HG03571 (cell line): ENCODE measurements at regions not wholly inside any gene's neighbourhood (a gene's known extent, or its start where the extent isn't known, plus 50 kb on each side); places are given as distances from the start of the nearest gene placed in this dataset.
"Not testable (repeated sequence)": the region's sequence is repeated elsewhere in the genome, so short reads cannot be mapped to it uniquely, and the experiment has no call there.

Experiments
- ATAC-seq: cut with Tn5 transposase; IDR thresholded peaks from one replicate; pipeline ENCODE4 v1.9.1; 2021; ENCODE audit not compliant: unreplicated experiment

GRCh38 chr1:91099746-91100621 lies 78.1 kb upstream of the ZNF644 start:
- no peak for ATAC-seq

GRCh38 chr1:91098299-91098906 lies 76.6 kb upstream of the ZNF644 start:
- no peak for ATAC-seq

GRCh38 chr1:91095321-91095720 lies 73.5 kb upstream of the ZNF644 start:
- not testable (repeated sequence) for ATAC-seq

GRCh38 chr1:91092503-91092902 lies 70.7 kb upstream of the ZNF644 start:
- no peak for ATAC-seq

DNA sequence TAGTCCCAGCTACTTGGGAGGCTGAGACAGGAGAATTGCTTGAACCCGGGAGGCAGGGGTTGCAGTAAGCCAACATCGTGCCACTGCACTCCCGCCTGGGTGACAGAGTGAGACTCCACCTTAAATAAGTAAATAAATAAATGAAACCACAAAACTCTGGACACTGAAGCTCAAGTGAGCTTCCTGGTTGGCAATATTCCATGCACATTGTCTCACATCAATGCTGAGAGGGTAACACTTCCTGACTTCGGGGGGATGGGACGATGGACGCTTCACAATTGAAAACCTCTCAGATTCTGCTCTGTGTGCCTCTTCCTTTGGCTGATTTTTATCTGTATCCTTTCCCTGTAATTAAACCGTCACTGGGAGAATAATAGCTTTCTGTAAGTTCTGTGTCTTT lies 70.0 kb upstream of the ZNF644 start:
- no peak for ATAC-seq

DNA sequence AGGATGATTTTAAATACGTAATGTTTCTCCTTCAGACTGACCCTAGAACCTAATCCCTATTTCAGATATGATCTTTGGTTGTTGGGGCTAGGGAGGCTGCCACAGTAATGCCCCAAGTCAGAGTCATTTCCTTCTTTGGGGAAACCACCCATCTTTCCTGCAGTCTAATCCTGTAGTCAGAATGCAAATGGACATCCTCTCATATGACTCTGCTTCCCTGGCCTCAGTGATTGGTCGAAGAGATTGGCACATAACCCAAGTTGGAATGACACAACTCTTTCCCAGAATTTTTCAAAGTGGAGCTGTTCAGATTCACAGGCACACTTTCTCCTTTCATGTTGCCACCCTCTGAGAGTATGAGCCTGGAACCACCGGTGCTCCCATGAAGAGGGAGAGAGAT lies 58.8 kb upstream of the ZNF644 start:
- no peak for ATAC-seq

DNA sequence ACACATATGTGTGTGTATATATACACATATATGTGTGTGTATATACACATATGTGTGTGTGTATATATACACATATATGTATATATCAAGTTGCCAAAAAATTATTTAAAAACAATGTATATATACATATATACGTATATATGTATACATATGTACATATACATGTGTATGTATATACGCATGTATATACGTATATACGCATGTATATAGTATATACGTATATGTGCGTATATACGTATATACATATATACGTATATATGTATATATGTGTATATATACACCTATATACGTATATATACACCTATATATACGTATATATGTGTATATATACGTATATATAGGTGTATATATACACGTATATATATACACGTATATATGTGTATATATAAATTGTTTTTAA lies 57.0 kb upstream of the ZNF644 start:
- ATAC-seq, result no peak

DNA sequence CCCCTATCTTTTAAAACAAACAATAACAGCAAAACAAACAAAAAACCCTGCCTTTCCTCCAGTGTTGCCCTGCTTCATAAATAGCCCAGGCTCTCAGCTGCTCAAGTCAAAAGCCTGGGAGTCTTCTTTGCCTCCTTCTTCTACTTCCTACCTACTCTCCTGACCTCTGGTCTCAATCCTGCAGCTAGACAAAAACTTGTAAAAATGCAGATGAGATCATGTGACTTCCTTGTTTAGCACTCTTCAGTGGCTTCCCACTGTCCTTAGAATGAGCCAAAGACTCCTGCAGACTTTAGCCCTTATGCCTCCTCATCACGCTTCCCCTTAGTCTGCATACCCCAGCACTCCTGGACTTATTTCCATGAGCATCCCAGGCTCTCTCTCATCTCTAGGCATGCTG lies 55.0 kb upstream of the ZNF644 start:
- no peak for ATAC-seq

- ATAC-seq, result no peak
These were observed 53.6 kb upstream of the ZNF644 start for GRCh38 chr1:91075233-91076135.

GRCh38 chr1:91073299-91073698 lies 51.5 kb upstream of the ZNF644 start:
- no peak for ATAC-seq

GRCh38 chr1:91071838-91072237 lies 50.0 kb upstream of the ZNF644 start:
- no peak for ATAC-seq
